ENCODE measurements at regions not wholly inside any gene's neighbourhood (a gene's known extent, or its start where the extent isn't known, plus 50 kb on each side); places are given as distances from the start of the nearest gene placed in this dataset.

- no peak for TF ChIP-seq CTCF (conservative IDR thresholded peaks at IDR 0.05; ENCODE audit: low read length)
- no peak for TF ChIP-seq EZH2phosphoT487 (IDR thresholded peaks at IDR 0.05; ENCODE audit: borderline replicate concordance)
These were observed 434.0 kb upstream of the SULF2 start for GRCh38 chr20:48219306-48219705.
